Kidney epithelial cell (primary cell): ENCODE measurements at regions not wholly inside any gene's neighbourhood (a gene's known extent, or its start where the extent isn't known, plus 50 kb on each side); places are given as distances from the start of the nearest gene placed in this dataset.
A peak's percentile ranks its signal among the peaks of the same experiment; 100 is the strongest.

Experiments used
- DNase-seq: peaks from one replicate; pipeline ENCODE4 v3.0.0-alpha.2; 2010; ENCODE audit warnings: low read depth
- H3K27me3 ChIP-seq: 2 replicates; pipeline ENCODE4 v1.6.0; 2011; ENCODE audit warnings: low read length; ENCODE audit not compliant: control insufficient read depth, insufficient read depth
- H3K36me3 ChIP-seq: 2 replicates; pipeline ENCODE4 v1.5.1; 2011; ENCODE audit warnings: low read length; ENCODE audit not compliant: control insufficient read depth, insufficient read depth
- H3K4me3 ChIP-seq: 2 replicates; pipeline ENCODE4 v1.5.1; 2011; ENCODE audit warnings: low read depth, mild to moderate bottlenecking, control low read depth, low read length
- CTCF ChIP-seq: IDR thresholded peaks from 2 replicates; pipeline ENCODE4 v1.5.1; 2011; ENCODE audit warnings: mild to moderate bottlenecking, moderate library complexity, low read length, control low read depth, inconsistent platforms; ENCODE audit not compliant: insufficient read depth, poor library complexity, severe bottlenecking

DNA sequence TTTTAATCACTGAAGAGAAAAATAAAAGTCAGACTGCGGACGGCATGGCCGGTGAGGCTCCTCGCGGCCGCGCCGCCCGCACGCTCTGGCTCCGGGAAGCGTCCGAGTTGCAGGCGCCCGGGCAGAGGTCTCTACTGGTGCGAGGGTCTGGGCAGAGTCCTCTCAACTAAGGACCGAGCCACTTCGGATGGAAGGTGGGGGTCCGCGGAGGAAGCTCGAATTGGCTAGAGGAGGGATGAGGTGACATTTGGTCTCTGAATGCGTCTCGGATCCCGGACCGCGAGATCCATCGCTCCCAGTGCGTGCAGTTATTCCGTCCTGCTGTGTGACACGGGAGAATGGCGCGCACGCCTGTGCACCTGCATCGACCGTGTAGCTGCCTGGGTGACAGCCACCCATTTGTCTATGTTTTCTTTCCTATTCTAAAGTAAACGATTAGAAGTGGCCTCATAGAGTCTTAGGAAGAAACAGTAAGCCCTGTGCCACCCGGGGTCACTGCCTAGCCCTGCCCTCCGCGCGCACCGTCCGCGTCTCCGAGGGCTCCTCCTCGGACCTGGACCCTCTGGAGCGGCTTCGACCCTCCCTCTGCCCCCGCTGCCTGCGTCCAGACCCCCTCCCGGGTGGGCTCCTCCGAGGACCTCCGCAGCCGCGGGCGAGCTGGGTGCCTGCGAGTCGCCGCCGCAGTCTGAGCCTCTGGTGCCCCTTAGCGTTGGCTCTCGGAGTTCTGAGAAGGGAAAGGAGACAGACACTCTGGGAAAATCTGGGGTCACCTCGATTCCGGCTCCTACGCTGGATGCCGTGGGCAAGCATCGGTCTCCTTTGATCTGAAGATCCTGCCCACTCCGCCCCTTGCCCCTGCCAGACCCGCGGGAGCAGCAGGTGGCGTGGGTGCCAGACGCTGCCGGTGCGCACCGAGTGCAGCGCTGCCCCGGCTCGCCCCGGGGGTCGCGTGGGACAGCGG is 347.4 kb downstream of the LIG4 start:
- peak overlapping the region; percentile 84 for H3K4me3 ChIP-seq
- no peaks in the 10 kb centered on the region for H3K27me3 ChIP-seq
- no peaks in the 10 kb centered on the region for H3K36me3 ChIP-seq
- DNase-seq = no peak
- peak; percentile 72 for TF ChIP-seq CTCF

GRCh38 chr13:107866941-107867623 is 348.3 kb downstream of the LIG4 start:
- DNase-seq = no peak
- no peak for TF ChIP-seq CTCF
- no peaks in the 10 kb centered on the region for H3K27me3 ChIP-seq
- no peaks in the 10 kb centered on the region for H3K36me3 ChIP-seq
- H3K4me3 ChIP-seq = peak overlapping the region; percentile 84

DNA sequence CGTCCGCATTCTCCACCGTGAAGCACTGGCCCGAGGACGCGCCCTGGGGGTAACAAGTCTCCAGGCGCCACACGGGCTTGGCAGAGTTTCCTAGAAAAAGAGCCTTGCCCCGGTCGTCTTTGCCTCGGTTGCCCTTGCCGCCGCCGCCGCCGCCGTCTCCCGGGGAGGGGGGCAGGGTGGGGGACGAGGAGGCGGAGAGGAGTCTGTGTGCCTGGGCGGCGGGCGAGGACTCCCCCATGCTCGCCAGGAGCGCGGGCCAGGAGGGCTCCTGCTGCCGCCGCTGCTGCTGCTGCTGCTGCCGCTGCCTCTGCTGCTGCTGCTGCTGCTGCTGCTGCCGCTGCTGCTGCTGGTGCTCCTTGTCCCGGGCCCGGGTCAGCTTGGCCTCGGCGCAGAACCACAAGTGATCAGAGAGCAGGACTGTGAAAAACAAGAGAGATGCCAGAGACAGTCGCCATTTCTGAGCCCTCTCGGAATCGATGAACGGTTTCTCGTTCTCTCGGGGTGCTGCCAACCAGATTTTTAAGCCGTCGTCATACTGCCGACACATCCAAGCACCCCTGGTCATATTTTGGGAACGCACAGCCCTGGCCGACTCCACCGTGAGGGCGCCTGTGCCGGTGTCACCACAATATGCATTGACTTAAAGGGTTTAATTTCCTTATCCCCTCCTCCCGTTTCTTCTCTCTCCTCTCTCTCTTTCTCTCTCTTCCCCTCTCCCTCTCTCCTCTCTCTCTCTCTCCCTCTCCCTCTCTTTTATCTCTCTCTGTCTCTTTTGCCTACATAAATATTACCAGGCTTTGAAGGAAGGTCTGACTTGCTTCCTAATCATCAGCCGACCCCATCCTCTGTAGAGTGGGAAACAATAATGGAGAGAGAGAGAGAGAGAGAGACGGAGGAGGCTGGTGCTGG is 349.1 kb downstream of the LIG4 start:
- Histone ChIP-seq H3K36me3 (no peaks in the 10 kb centered on the region), H3K27me3 (no peaks in the 10 kb centered on the region), H3K4me3 (peak overlapping the region; percentile 84)
- no peak for DNase-seq
- TF ChIP-seq CTCF = no peak

DNA sequence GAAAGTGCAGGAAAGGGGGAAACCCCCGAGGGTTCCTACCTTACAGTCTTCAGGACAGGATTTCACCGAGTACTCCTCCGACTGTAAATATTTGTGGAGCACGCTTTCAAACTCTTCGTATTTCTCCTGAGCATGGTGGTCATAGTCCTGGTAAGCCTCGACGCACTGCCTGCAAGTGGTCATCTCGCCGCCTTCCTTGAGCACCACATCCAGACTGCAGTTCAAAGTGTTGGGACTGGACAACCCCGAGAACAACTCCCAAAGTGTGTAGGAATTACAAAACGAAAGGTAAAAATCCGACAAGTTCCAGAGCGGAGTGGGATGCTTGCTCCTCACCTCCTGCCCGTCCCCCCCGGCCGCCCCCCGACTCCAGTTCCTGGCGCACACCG is 349.7 kb downstream of the LIG4 start:
- H3K36me3 ChIP-seq = no peaks in the 10 kb centered on the region
- no peak for TF ChIP-seq CTCF
- no peaks in the 10 kb centered on the region for H3K27me3 ChIP-seq
- DNase-seq = no peak
- H3K4me3 ChIP-seq = peak overlapping the region; percentile 84

DNA sequence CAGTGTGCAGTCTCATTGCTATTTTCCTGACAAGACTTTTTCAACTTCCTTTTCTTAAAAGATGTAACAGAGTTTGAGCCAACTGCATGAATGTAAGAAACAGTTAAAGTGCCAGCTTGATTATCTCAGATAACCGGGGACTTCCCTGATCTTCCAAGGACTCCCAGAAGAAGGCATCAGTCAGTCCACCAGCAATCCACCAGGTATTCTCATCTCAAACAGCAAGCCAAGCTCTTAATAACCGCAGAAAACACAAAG is 350.1 kb downstream of the LIG4 start:
- no peaks in the 10 kb centered on the region for H3K36me3 ChIP-seq
- peak overlapping the region; percentile 84 for H3K4me3 ChIP-seq
- no peak for DNase-seq
- no peak for TF ChIP-seq CTCF
- no peaks in the 10 kb centered on the region for H3K27me3 ChIP-seq
